ENCODE measurements at regions not wholly inside any gene's neighbourhood (a gene's known extent, or its start where the extent isn't known, plus 50 kb on each side); places are given as distances from the start of the nearest gene placed in this dataset.

- DNase-seq = no peak
Measured at GRCh38 chr12:13745111-13745860, 236.1 kb downstream of the GRIN2B start.

DNA sequence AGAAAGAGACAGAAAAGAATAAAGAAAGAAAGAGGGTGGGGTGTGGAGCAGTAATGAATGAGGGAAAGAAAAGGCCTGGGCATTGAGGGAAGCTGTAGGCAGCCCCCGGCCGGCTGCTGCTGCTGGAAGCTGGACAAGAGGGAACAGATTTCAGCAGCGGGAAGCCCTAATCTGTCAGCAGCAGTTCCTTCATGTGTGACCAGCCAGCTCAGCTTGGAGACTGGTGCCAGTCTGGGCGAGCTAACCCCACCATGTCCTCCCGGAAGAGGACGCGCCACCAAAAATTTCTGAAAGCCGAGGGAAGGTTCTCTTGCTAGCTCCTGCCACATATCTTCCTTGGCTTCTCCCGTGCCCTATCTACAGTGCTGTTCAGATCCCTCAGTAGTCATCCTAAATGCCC lies 236.8 kb downstream of the GRIN2B start:
- no peak for DNase-seq

DNA sequence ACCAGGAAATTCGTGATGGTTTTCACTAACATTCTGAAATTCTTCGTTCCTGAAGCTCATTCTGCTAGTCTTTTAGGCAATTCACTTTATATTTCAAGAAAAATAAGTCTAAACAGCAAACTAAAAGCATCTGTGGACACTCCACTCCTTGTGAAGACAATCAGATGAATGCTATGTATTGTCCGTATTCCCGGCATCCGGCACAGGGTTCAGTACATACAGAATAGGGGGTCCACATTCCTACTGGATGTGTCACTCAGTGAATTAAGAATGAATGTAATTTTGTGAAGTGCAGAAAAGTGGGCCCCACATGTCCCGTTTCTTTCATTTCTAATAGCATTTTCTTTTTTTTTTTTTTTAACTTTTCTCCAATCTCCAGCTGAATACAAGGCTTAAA lies 241.3 kb downstream of the GRIN2B start:
- DNase-seq = no peak

GRCh38 chr12:13735734-13736133 lies 245.7 kb downstream of the GRIN2B start:
- no peak for DNase-seq

GRCh38 chr12:13734584-13735152 lies 246.7 kb downstream of the GRIN2B start:
- DNase-seq = no peak

GRCh38 chr12:13727707-13728195 lies 253.7 kb downstream of the GRIN2B start:
- DNase-seq = no peak

GRCh38 chr12:13725049-13725448 lies 256.4 kb downstream of the GRIN2B start:
- no peak for DNase-seq

DNA sequence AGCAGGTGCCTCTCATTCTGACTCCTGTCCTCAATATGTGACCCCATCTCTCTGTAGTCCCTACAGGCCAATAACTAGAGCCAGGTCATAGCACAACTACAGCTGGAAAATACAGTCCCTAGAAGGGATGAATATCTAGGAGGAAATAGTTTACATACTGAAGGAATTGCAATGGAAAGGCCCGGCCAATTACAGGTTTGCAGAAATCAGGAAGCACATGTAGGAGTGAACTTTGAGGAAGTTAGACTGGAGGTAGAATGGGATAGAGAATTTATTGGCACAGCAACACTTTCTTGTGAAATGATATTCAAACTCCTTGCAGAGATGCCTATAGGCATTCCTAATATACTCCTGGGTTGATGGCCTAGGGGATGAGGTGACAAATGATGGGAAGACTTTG lies 257.3 kb downstream of the GRIN2B start:
- no peak for DNase-seq

DNA sequence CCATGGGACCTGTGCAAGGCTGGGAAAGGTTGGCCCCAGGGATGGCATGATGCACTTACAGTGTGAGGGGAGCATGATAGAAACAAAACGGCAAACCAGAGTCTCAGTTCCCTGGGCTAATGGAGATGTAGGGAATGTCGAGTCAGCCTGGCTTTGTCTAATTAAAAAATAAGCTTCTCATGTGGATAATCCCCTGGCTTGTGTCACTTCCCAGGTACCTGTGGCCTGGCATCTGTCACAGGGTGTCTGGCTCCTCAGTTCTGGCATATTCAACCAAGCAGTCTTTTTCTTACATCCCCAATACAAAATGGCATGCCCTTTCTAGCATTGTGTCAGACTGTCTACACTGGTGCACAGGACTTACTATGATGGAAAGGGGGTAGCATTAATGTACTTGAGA lies 261.4 kb downstream of the GRIN2B start:
- no peak for DNase-seq

DNA sequence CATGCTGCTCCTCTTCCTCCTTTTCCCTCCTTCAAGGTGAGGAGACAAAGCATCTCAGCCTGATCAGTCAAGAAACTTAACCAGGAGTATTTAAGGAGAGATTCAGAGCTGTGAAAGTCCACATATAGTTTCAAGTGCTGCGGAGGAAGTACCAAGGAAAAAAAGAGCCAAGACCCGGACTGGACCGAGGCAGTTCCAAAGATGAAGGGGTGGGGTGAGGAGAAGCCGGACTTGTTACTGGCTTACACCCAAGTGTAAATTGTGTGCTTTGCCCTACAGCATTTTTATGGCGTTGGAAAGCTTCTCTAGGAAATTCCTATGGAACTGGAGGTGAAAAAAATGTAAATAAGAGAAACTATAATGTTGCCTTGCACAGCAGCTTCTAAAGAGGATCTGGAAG lies 263.1 kb downstream of the GRIN2B start:
- no peak for DNase-seq

DNA sequence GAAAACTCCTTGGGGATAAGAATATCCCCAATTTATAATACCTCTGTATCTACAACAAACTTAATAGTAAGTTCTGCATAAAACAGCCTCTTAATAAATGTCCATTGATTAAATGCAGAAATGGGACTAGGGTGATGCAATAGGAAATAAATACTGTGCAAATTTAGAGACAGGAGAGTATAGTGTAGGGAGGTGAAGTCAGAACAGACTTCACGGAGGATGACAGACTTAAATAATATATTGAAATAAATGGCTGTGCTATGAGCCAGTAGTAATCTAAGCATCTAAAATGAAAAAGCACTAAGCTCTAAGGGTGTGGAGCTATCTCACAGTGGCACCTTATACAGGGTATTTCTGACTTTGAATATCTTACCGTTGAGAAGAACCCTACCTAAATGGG lies 265.3 kb downstream of the GRIN2B start:
- no peak for DNase-seq

GRCh38 chr12:13713556-13714410 lies 267.6 kb downstream of the GRIN2B start:
- DNase-seq = no peak

GRCh38 chr12:13707829-13708228 lies 273.6 kb downstream of the GRIN2B start:
- DNase-seq = no peak

- no peak for DNase-seq
Measured at GRCh38 chr12:13702381-13702780, 279.0 kb downstream of the GRIN2B start.

DNA sequence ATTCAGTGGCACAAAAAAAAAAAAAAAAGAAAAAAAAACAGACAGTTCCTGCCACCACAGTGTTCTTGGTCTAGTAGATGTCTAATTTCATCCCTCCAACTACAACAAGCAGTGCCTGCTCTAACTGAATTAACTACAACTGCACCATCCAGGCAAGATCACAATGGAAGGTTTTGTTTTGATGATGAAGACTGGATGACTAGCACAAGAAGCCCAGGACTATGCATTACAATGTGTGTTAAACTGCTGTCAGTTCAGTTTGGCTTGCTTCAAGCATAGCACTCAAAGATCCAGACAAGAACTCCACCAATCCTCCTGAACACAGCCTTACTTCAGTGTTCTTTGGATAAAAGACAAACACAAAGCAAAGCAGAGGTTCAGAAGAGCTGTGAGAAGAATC lies 279.9 kb downstream of the GRIN2B start:
- no peak for DNase-seq

DNA sequence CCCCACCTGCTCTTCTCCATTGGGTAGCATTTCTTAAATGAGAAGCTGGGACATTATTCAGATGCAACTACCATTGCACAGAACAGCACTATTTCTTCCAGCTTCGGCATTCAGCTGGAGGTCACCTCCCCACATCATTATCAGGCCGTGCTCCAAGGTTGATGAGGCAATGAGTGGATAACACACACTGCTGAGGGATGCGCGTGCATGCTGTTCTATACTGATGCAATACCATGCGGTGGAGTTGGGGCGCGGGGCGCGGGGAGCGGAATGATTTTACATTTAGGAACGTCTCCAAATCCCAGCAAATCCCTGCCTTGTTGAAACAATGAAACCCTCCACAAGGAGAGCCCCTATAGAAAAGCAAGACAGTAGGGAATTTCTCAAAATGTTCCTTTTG lies 283.4 kb downstream of the GRIN2B start:
- no peak for DNase-seq

- DNase-seq = no peak
Measured at GRCh38 chr12:13695781-13696180, 285.6 kb downstream of the GRIN2B start.

GRCh38 chr12:13692332-13692731 lies 289.1 kb downstream of the GRIN2B start:
- no peak for DNase-seq

- DNase-seq = no peak
Measured at GRCh38 chr12:13691598-13691997, 289.8 kb downstream of the GRIN2B start.

DNA sequence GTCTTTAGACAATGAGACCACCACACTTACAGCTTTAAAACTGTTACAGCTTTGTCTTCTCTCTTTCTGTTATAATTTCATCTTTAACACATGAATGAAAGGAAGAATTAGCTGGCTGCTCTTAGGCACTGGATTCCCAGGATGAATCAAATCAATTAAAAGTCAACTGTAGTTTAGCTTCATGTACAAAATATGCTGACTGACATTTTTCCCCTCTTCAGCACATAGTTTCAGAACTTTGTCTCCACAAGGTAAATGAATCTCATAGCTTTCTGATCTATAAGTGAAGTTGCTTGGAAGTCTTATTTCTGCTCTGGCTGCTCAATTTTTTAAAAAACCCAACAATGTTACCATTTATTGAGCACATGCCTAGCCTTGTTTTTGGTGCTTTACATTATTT lies 293.8 kb downstream of the GRIN2B start:
- DNase-seq = no peak

DNA sequence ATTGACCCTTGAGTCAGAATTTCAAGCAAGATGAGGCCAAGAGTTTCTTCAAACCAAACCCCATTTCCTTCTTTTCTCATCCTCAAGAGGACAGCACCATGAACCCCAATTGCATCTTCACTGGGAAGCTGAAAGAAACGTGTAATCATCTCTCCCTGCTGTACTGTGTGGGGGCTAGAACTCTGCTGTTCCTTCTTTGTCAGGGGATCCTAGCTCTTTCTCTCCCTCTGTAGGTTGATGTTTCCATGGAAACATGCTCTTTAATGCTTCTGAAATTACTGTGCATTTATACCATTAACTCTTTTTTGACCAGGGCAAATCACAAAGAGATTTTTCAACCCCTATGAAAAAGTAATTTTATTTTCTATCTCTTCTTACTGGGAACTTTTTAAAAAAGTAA lies 295.1 kb downstream of the GRIN2B start:
- no peak for DNase-seq

DNA sequence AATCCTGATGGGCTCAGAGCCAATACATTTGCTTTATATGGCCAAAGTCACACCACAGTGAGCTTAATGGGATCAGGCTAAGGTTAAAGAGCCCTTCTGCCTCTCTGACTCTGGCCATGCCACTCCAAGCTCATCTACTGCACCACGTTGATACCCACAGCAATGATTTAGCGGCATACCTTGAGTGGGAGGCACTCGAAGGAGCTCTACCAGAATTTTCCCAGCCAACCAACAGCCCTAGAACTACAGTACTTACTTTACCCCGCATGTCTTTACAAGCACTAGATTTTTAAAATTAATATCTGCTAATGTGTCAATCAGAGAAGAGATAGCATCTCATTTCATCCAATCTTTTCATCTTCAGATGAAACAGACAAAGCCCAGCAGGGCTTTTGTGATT lies 300.5 kb downstream of the GRIN2B start:
- DNase-seq = no peak

- DNase-seq = no peak
Measured at GRCh38 chr12:13676880-13677279, 304.5 kb downstream of the GRIN2B start.

All from activated CD4-positive, alpha-beta T cell treated with anti-CD3 and anti-CD28 coated beads for 48 hours (primary cell).